HCT116 (cell line): ENCODE measurements at regions not wholly inside any gene's neighbourhood (a gene's known extent, or its start where the extent isn't known, plus 50 kb on each side); places are given as distances from the start of the nearest gene placed in this dataset.

Experiments
- ATAC-seq: fragments of 200-7000 bp; cut with Tn5 transposase; 2 replicates; pipeline ENCODE4 v1.9.1; 2020; ENCODE audit warnings: mild to moderate bottlenecking, moderate library complexity
- BruUV-seq: library from RNA; stranded (reverse); fragments of 400-500 nt; replicated peaks from 2 replicates; lab custom pipeline; 2021; lab: Mats Ljungman, UMichigan
- CTCF ChIA-PET: fragments of 300-600 bp; sonication (Branson Sonifier 250); formaldehyde crosslinking; loops from one replicate; lab custom pipeline; 2021; ENCODE audit warnings: antibody characterized with exemption; lab: Charles Lee
- POLR2A ChIA-PET: fragments of 300-600, 350-600 bp; sonication (Branson Sonifier 250); formaldehyde crosslinking; loops from one replicate; lab custom pipeline; 2021; ENCODE audit warnings: antibody characterized with exemption; lab: Charles Lee
- RAD21 ChIA-PET, 2 experiments: fragments of 300-600 bp; sonication (Branson Sonifier 250); formaldehyde crosslinking; loops; one replicate each; lab custom pipeline; 2023; ENCODE audit warnings: low total read pairs in 2 of 2; ENCODE audit not compliant: uncharacterized antibody in 2 of 2, unreplicated experiment in 2 of 2, low non-redundant PET in 1 of 2; lab: Charles Lee
- DNase-seq: peaks from one replicate; pipeline ENCODE4 v3.0.0-alpha.2; 2010; ENCODE audit warnings: low read depth, low spot score
- H2AFZ ChIP-seq: fragments of 200-600 bp; shearing (Covaris generic), sonication (generic); 2 replicates; pipeline ENCODE4 v1.6.1; 2017; ENCODE audit warnings: low read depth, mixed run types, mixed read lengths, antibody characterized with exemption, low read length; ENCODE audit not compliant: poor library complexity, severe bottlenecking
- H3K27ac ChIP-seq: 2 replicates; pipeline ENCODE4 v1.5.1; 2012; ENCODE audit warnings: low read depth, low read length
- H3K27me3 ChIP-seq: fragments of 200-600 bp; sonication (generic); 2 replicates; pipeline ENCODE4 v1.6.1; 2016; ENCODE audit warnings: mixed run types, low read length, mixed read lengths; ENCODE audit not compliant: insufficient read depth
- H3K36me3 ChIP-seq, 2 experiments: fragments of 200-500 bp in 1 of 2; fragments of 200-600 bp in 1 of 2; sonication (Bioruptor generic) in 1 of 2; sonication (generic) in 1 of 2; 2 replicates each; pipeline versions ENCODE4 v1.5.1 to v1.6.1; 2014 to 2016; ENCODE audit warnings: low read length in 2 of 2, inconsistent platforms in 1 of 2, mixed read lengths in 1 of 2, mixed run types in 1 of 2; ENCODE audit not compliant: insufficient read depth in 2 of 2, control insufficient read depth in 1 of 2
- H3K4me1 ChIP-seq, 2 experiments: fragments of 200-600 bp in 1 of 2; sonication (generic) in 1 of 2; 2 replicates each; pipeline versions ENCODE4 v1.5.1 to v1.6.1; 2012 to 2017; ENCODE audit warnings: low read length in 2 of 2, inconsistent platforms in 1 of 2, mild to moderate bottlenecking in 1 of 2, mixed read lengths in 1 of 2, mixed run types in 1 of 2, moderate library complexity in 1 of 2; ENCODE audit not compliant: insufficient read depth in 2 of 2, control insufficient read depth in 1 of 2
- H3K4me2 ChIP-seq: fragments of 200-600 bp; sonication (generic); 2 replicates; pipeline ENCODE4 v1.6.1; 2017; ENCODE audit warnings: mixed run types, low read length, mixed read lengths
- H3K4me3 ChIP-seq, 2 experiments: fragments of 200-600 bp in 1 of 2; sonication (generic) in 1 of 2; replicated peaks in 1 of 2; 2 replicates each; pipeline ENCODE4 v1.5.1; 2011 to 2016; ENCODE audit warnings: low read length in 2 of 2, control low read depth in 1 of 2, low read depth in 1 of 2, mild to moderate bottlenecking in 1 of 2, mixed read lengths in 1 of 2, mixed run types in 1 of 2
- H3K79me2 ChIP-seq: fragments of 200-600 bp; sonication (generic); 2 replicates; pipeline ENCODE4 v1.6.1; 2017; ENCODE audit warnings: mild to moderate bottlenecking, mixed run types, low read length, moderate library complexity, mixed read lengths; ENCODE audit not compliant: insufficient read depth
- H3K9ac ChIP-seq: fragments of 200-600 bp; sonication (generic); 2 replicates; pipeline ENCODE4 v1.6.1; 2016; ENCODE audit warnings: low read length, mixed read lengths
- H3K9me2 ChIP-seq: fragments of 200-600 bp; sonication (generic), shearing (Covaris generic); 2 replicates; pipeline ENCODE4 v1.6.1; 2017; ENCODE audit warnings: mixed run types, mild to moderate bottlenecking, moderate library complexity; ENCODE audit not compliant: insufficient read depth
- H3K9me3 ChIP-seq, 2 experiments: fragments of 200-500 bp in 1 of 2; fragments of 200-600 bp in 1 of 2; sonication (Bioruptor generic) in 1 of 2; sonication (generic) in 1 of 2; 2 replicates each; pipeline ENCODE4 v1.6.1; 2014 to 2017; ENCODE audit warnings: low read length in 2 of 2, mixed read lengths in 2 of 2, inconsistent platforms in 1 of 2, low read depth in 1 of 2, mild to moderate bottlenecking in 1 of 2, mixed run types in 1 of 2, moderate library complexity in 1 of 2; ENCODE audit not compliant: control insufficient read depth in 1 of 2, insufficient read depth in 1 of 2
- H4K20me1 ChIP-seq: fragments of 200-600 bp; sonication (generic), shearing (Covaris generic); 2 replicates; pipeline ENCODE4 v1.6.1; 2017; ENCODE audit warnings: mixed run types, mild to moderate bottlenecking, moderate library complexity; ENCODE audit not compliant: insufficient read depth
- CEBPB ChIP-seq: IDR thresholded peaks from 2 replicates; pipeline ENCODE4 v1.6.1; 2012; ENCODE audit warnings: low read depth
- CTCF ChIP-seq, 3 experiments: fragments of 200-600 bp in 1 of 3; sonication (generic) in 1 of 3; IDR thresholded peaks in 2 of 3; conservative IDR thresholded peaks in 1 of 3; 2 replicates each; pipeline ENCODE4 v1.5.1; 2012 to 2017; ENCODE audit warnings: low read depth in 2 of 3, low read length in 2 of 3, antibody characterized with exemption in 1 of 3, borderline replicate concordance in 1 of 3, control low read depth in 1 of 3, mild to moderate bottlenecking in 1 of 3, mixed read lengths in 1 of 3, mixed run types in 1 of 3, moderate library complexity in 1 of 3; ENCODE audit not compliant: insufficient read depth in 1 of 3
- EZH2 ChIP-seq: fragments of 200-600 bp; sonication (generic); IDR thresholded peaks from 2 replicates; pipeline ENCODE4 v1.6.1; 2017; ENCODE audit warnings: antibody characterized with exemption, mixed run types
- EZH2phosphoT487 ChIP-seq: fragments of 200-600 bp; IDR thresholded peaks from 2 replicates; pipeline ENCODE4 v1.6.1; 2018; ENCODE audit warnings: antibody characterized with exemption, borderline replicate concordance
- FOSL1 ChIP-seq: IDR thresholded peaks from 2 replicates; pipeline ENCODE4 v1.6.1; 2012; ENCODE audit warnings: low read depth
- JUND ChIP-seq: IDR thresholded peaks from 2 replicates; pipeline ENCODE4 v1.6.1; 2012
- MAX ChIP-seq: IDR thresholded peaks from 2 replicates; pipeline ENCODE4 v1.6.1; 2012
- POLR2A ChIP-seq: IDR thresholded peaks from 2 replicates; pipeline ENCODE4 v1.7.0; 2011; ENCODE audit warnings: borderline replicate concordance; ENCODE audit not compliant: insufficient read depth, insufficient read length; ENCODE audit errors: extremely low read depth
- POLR2AphosphoS5 ChIP-seq: IDR thresholded peaks from 2 replicates; pipeline ENCODE4 v1.6.1; 2011; ENCODE audit warnings: mild to moderate bottlenecking, low read depth, low read length, moderate library complexity
- RAD21 ChIP-seq: IDR thresholded peaks from 2 replicates; pipeline ENCODE4 v1.6.1; 2012; ENCODE audit warnings: low read depth, mild to moderate bottlenecking
- SP1 ChIP-seq: IDR thresholded peaks from 2 replicates; pipeline ENCODE4 v1.6.1; 2012; ENCODE audit warnings: low read depth
- YY1 ChIP-seq: IDR thresholded peaks from 2 replicates; pipeline ENCODE4 v1.6.1; 2011; ENCODE audit warnings: low read length, low read depth, moderate library complexity, mild to moderate bottlenecking; ENCODE audit not compliant: insufficient replicate concordance; ENCODE audit errors: extremely low read depth
- ZBTB33 ChIP-seq: IDR thresholded peaks from 2 replicates; pipeline ENCODE4 v1.6.1; 2011; ENCODE audit warnings: mild to moderate bottlenecking, low read length, moderate library complexity; ENCODE audit not compliant: insufficient replicate concordance; ENCODE audit errors: extremely low read depth
- ZFX ChIP-seq: fragments of 450-650 bp; IDR thresholded peaks from 2 replicates; pipeline ENCODE4 v1.6.1; 2017
- ZNF274 ChIP-seq: fragments of 200-500 bp; sonication (Bioruptor generic); IDR thresholded peaks from 2 replicates; pipeline ENCODE4 v1.6.1; 2014; ENCODE audit warnings: mild to moderate bottlenecking, low read depth, low read length, inconsistent platforms
- intact Hi-C: fragments of 100-400 bp; cut with micrococcal nuclease; formaldehyde crosslinking; loops from 2 replicates; pipeline ENCODE4 v1.10.0; 2022
- TF ChIP-seq, protein P1 (sequence below): IDR thresholded peaks from 2 replicates; pipeline ENCODE4 v1.6.1; 2012

GRCh38 chr22:41030891-41031290 lies 61.5 kb upstream of the EP300 start:
- H3K4me3 ChIP-seq: no peak overlapping the region
- TF ChIP-seq FOSL1: no peak
- no peak for TF ChIP-seq CTCF (IDR thresholded peaks at IDR 0.05 in 2 of 3, conservative IDR thresholded peaks at IDR 0.05 in 1 of 3; ENCODE audit: borderline replicate concordance in 1 of 3, insufficient read depth in 1 of 3, low read depth in 2 of 3, low read length in 2 of 3)
- no peak for TF ChIP-seq SP1
- no peak for TF ChIP-seq ZNF274
- TF ChIP-seq EZH2: no peak
- TF ChIP-seq ZFX: no peak
- no peak for TF ChIP-seq CEBPB
- no peak for TF ChIP-seq RAD21
- TF ChIP-seq POLR2A: no peak
- no peak for TF ChIP-seq MAX
- TF ChIP-seq YY1: no peak
- TF ChIP-seq ZBTB33: no peak
- TF ChIP-seq JUND: no peak
- TF ChIP-seq, protein P1, sequence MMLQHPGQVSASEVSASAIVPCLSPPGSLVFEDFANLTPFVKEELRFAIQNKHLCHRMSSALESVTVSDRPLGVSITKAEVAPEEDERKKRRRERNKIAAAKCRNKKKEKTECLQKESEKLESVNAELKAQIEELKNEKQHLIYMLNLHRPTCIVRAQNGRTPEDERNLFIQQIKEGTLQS: no peak
- no peak for TF ChIP-seq EZH2phosphoT487
- TF ChIP-seq POLR2AphosphoS5: no peak
- H3K4me2 ChIP-seq: no peak overlapping the region
- CTCF ChIA-PET: no interaction called here
- intact Hi-C loops: no loop called here
- POLR2A ChIA-PET: interaction anchor here (0.5 to 0.7 kb wide), 2 partner anchors 42 to 350 kb away, joined by 3 to 8 read pairs; no protein-coding TSS in a partner anchor
- H3K9me3 ChIP-seq: no peaks in the 10 kb centered on the region
- no peak for ATAC-seq
- no peak for DNase-seq
- H3K9me2 ChIP-seq: no peaks in the 10 kb centered on the region
- H2AFZ ChIP-seq: no peak overlapping the region
- no peaks in the 10 kb centered on the region for H3K27me3 ChIP-seq
- RAD21 ChIA-PET: no interaction called here
- H3K4me1 ChIP-seq: peaks cover 5 to 12% of the 10 kb centered on the region in 2 experiments; a peak in 3 of 4 replicates
- H3K79me2 ChIP-seq: no peaks in the 10 kb centered on the region
- H3K36me3 ChIP-seq: no peaks in the 10 kb centered on the region
- H3K9ac ChIP-seq: no peak overlapping the region
- no peak overlapping the region for H3K27ac ChIP-seq
- BruUV-seq: no TSS peak
- no peaks in the 10 kb centered on the region for H4K20me1 ChIP-seq
